ENCODE measurements at regions not wholly inside any gene's neighbourhood (a gene's known extent, or its start where the extent isn't known, plus 50 kb on each side); places are given as distances from the start of the nearest gene placed in this dataset.

- Histone ChIP-seq H3K27ac (ENCODE audit: insufficient read depth, low read length, poor library complexity, severe bottlenecking) (no peak overlapping the region), H3K27me3 (ENCODE audit: control insufficient read depth, insufficient read depth, low read length) (no peaks in the 10 kb centered on the region), H3K4me1 (ENCODE audit: control insufficient read depth, insufficient read depth, low read length, poor library complexity, severe bottlenecking) (no peaks in the 10 kb centered on the region), H3K36me3 (ENCODE audit: control insufficient read depth, insufficient read depth, low read length) (no peaks in the 10 kb centered on the region), H3K9me3 (ENCODE audit: control insufficient read depth in 2 of 2, low read length in 2 of 2) (no peaks in the 10 kb centered on the region), H3K4me3 (ENCODE audit: low read depth, low read length) (no peak overlapping the region)
- peaks cover 22% of the 10 kb centered on the region for H3K27me3 Mint-ChIP-seq
- H3K9me3 Mint-ChIP-seq = no peaks in the 10 kb centered on the region
- DNase-seq (no peak), ATAC-seq (ENCODE audit: low read depth in 2 of 2) (no peak)
- no peaks in the 10 kb centered on the region for H3K4me1 Mint-ChIP-seq
- H3K4me3 Mint-ChIP-seq = no peak overlapping the region
- no peaks in the 10 kb centered on the region for H3K36me3 Mint-ChIP-seq
- H3K27ac Mint-ChIP-seq = no peak overlapping the region
Observed at GRCh38 chr10:69721690-69722310, 79.9 kb upstream of the COL13A1 start.

- Mint-ChIP-seq H3K36me3 (no peaks in the 10 kb centered on the region), H3K4me1 (no peaks in the 10 kb centered on the region), H3K27ac (no peak overlapping the region), H3K9me3 (no peaks in the 10 kb centered on the region), H3K4me3 (no peak overlapping the region), H3K27me3 (peaks cover 16% of the 10 kb centered on the region)
- H3K9me3 ChIP-seq (ENCODE audit: control insufficient read depth in 2 of 2, low read length in 2 of 2) = no peaks in the 10 kb centered on the region
- ATAC-seq (ENCODE audit: low read depth in 2 of 2) = no peak
- H3K27me3 ChIP-seq (ENCODE audit: control insufficient read depth, insufficient read depth, low read length) = no peaks in the 10 kb centered on the region
- no peaks in the 10 kb centered on the region for H3K36me3 ChIP-seq (ENCODE audit: control insufficient read depth, insufficient read depth, low read length)
- H3K27ac ChIP-seq (ENCODE audit: insufficient read depth, low read length, poor library complexity, severe bottlenecking) = no peak overlapping the region
- H3K4me3 ChIP-seq (ENCODE audit: low read depth, low read length) = no peak overlapping the region
- no peak for DNase-seq
- H3K4me1 ChIP-seq (ENCODE audit: control insufficient read depth, insufficient read depth, low read length, poor library complexity, severe bottlenecking) = no peaks in the 10 kb centered on the region
Observed at GRCh38 chr10:69723653-69724052, 78.1 kb upstream of the COL13A1 start.

- DNase-seq (no peak), ATAC-seq (ENCODE audit: low read depth in 2 of 2) (no peak)
- H3K4me1 ChIP-seq (ENCODE audit: control insufficient read depth, insufficient read depth, low read length, poor library complexity, severe bottlenecking) = no peaks in the 10 kb centered on the region
- Mint-ChIP-seq H3K27me3 (peaks cover 16% of the 10 kb centered on the region), H3K9me3 (no peaks in the 10 kb centered on the region), H3K27ac (no peak overlapping the region), H3K4me3 (no peak overlapping the region), H3K36me3 (no peaks in the 10 kb centered on the region), H3K4me1 (no peaks in the 10 kb centered on the region)
- H3K27me3 ChIP-seq (ENCODE audit: control insufficient read depth, insufficient read depth, low read length) = no peaks in the 10 kb centered on the region
- H3K36me3 ChIP-seq (ENCODE audit: control insufficient read depth, insufficient read depth, low read length) = no peaks in the 10 kb centered on the region
- no peak overlapping the region for H3K4me3 ChIP-seq (ENCODE audit: low read depth, low read length)
- H3K27ac ChIP-seq (ENCODE audit: insufficient read depth, low read length, poor library complexity, severe bottlenecking) = no peak overlapping the region
- H3K9me3 ChIP-seq (ENCODE audit: control insufficient read depth in 2 of 2, low read length in 2 of 2) = no peaks in the 10 kb centered on the region
Observed at GRCh38 chr10:69726850-69727249, 74.9 kb upstream of the COL13A1 start.

GRCh38 chr10:69728335-69728870 lies 73.3 kb upstream of the COL13A1 start:
- Histone ChIP-seq H3K4me3 (ENCODE audit: low read depth, low read length) (no peak overlapping the region), H3K9me3 (ENCODE audit: control insufficient read depth in 2 of 2, low read length in 2 of 2) (no peaks in the 10 kb centered on the region), H3K36me3 (ENCODE audit: control insufficient read depth, insufficient read depth, low read length) (no peaks in the 10 kb centered on the region), H3K27me3 (ENCODE audit: control insufficient read depth, insufficient read depth, low read length) (no peaks in the 10 kb centered on the region), H3K27ac (ENCODE audit: insufficient read depth, low read length, poor library complexity, severe bottlenecking) (no peak overlapping the region), H3K4me1 (ENCODE audit: control insufficient read depth, insufficient read depth, low read length, poor library complexity, severe bottlenecking) (no peaks in the 10 kb centered on the region)
- Mint-ChIP-seq H3K4me3 (no peak overlapping the region), H3K36me3 (no peaks in the 10 kb centered on the region), H3K9me3 (no peaks in the 10 kb centered on the region), H3K27ac (no peak overlapping the region), H3K4me1 (peaks cover 0 to 2% (median 0%) of the 10 kb centered on the region in 4 donors), H3K27me3 (peaks cover 12% of the 10 kb centered on the region)
- no peak for DNase-seq
- no peak for ATAC-seq (ENCODE audit: low read depth in 2 of 2)

- no peaks in the 10 kb centered on the region for H3K9me3 ChIP-seq (ENCODE audit: control insufficient read depth in 2 of 2, low read length in 2 of 2)
- H3K27me3 Mint-ChIP-seq = peaks cover 7% of the 10 kb centered on the region
- no peak overlapping the region for H3K4me3 ChIP-seq (ENCODE audit: low read depth, low read length)
- ATAC-seq (ENCODE audit: low read depth in 2 of 2) = no peak
- H3K36me3 Mint-ChIP-seq = no peaks in the 10 kb centered on the region
- no peak overlapping the region for H3K27ac ChIP-seq (ENCODE audit: insufficient read depth, low read length, poor library complexity, severe bottlenecking)
- no peak for DNase-seq
- H3K4me1 Mint-ChIP-seq = peaks cover 0 to 5% (median 4%) of the 10 kb centered on the region in 4 donors
- H3K27ac Mint-ChIP-seq = no peak overlapping the region
- H3K4me3 Mint-ChIP-seq = no peak overlapping the region
- H3K27me3 ChIP-seq (ENCODE audit: control insufficient read depth, insufficient read depth, low read length) = no peaks in the 10 kb centered on the region
- H3K9me3 Mint-ChIP-seq = no peaks in the 10 kb centered on the region
- no peaks in the 10 kb centered on the region for H3K4me1 ChIP-seq (ENCODE audit: control insufficient read depth, insufficient read depth, low read length, poor library complexity, severe bottlenecking)
- H3K36me3 ChIP-seq (ENCODE audit: control insufficient read depth, insufficient read depth, low read length) = no peaks in the 10 kb centered on the region
Observed at GRCh38 chr10:69729326-69730048, 72.2 kb upstream of the COL13A1 start.

GRCh38 chr10:69730251-69731156 lies 71.2 kb upstream of the COL13A1 start:
- Histone ChIP-seq H3K27ac (ENCODE audit: insufficient read depth, low read length, poor library complexity, severe bottlenecking) (no peak overlapping the region), H3K4me3 (ENCODE audit: low read depth, low read length) (no peak overlapping the region), H3K9me3 (ENCODE audit: control insufficient read depth in 2 of 2, low read length in 2 of 2) (no peaks in the 10 kb centered on the region), H3K27me3 (ENCODE audit: control insufficient read depth, insufficient read depth, low read length) (no peaks in the 10 kb centered on the region), H3K36me3 (ENCODE audit: control insufficient read depth, insufficient read depth, low read length) (no peaks in the 10 kb centered on the region), H3K4me1 (ENCODE audit: control insufficient read depth, insufficient read depth, low read length, poor library complexity, severe bottlenecking) (no peaks in the 10 kb centered on the region)
- Mint-ChIP-seq H3K4me3 (no peak overlapping the region), H3K9me3 (no peaks in the 10 kb centered on the region), H3K27ac (no peak overlapping the region), H3K27me3 (peaks cover 7% of the 10 kb centered on the region), H3K36me3 (no peaks in the 10 kb centered on the region), H3K4me1 (peaks cover 0 to 11% (median 4%) of the 10 kb centered on the region in 4 donors)
- no peak for DNase-seq
- ATAC-seq (ENCODE audit: low read depth in 2 of 2) = no peak

GRCh38 chr10:69731184-69731583 lies 70.5 kb upstream of the COL13A1 start:
- H3K9me3 ChIP-seq (ENCODE audit: control insufficient read depth in 2 of 2, low read length in 2 of 2) = no peaks in the 10 kb centered on the region
- DNase-seq = no peak
- H3K27me3 ChIP-seq (ENCODE audit: control insufficient read depth, insufficient read depth, low read length) = no peaks in the 10 kb centered on the region
- ATAC-seq (ENCODE audit: low read depth in 2 of 2) = no peak
- H3K36me3 Mint-ChIP-seq = no peaks in the 10 kb centered on the region
- no peak overlapping the region for H3K27ac Mint-ChIP-seq
- H3K4me1 Mint-ChIP-seq = peaks cover 0 to 11% (median 4%) of the 10 kb centered on the region in 4 donors
- H3K27me3 Mint-ChIP-seq = peaks cover 2% of the 10 kb centered on the region
- H3K36me3 ChIP-seq (ENCODE audit: control insufficient read depth, insufficient read depth, low read length) = no peaks in the 10 kb centered on the region
- H3K4me3 Mint-ChIP-seq = no peak overlapping the region
- H3K4me1 ChIP-seq (ENCODE audit: control insufficient read depth, insufficient read depth, low read length, poor library complexity, severe bottlenecking) = no peaks in the 10 kb centered on the region
- H3K27ac ChIP-seq (ENCODE audit: insufficient read depth, low read length, poor library complexity, severe bottlenecking) = no peak overlapping the region
- H3K9me3 Mint-ChIP-seq = no peaks in the 10 kb centered on the region
- H3K4me3 ChIP-seq (ENCODE audit: low read depth, low read length) = no peak overlapping the region
